TTC549 (cell line): ENCODE measurements at regions not wholly inside any gene's neighbourhood (a gene's known extent, or its start where the extent isn't known, plus 50 kb on each side); places are given as distances from the start of the nearest gene placed in this dataset.

Source experiments
- FAIRE-seq: peaks from 2 replicates; lab custom pipeline; 2012; peaks lifted over from hg19 to GRCh38; lab: Jason Lieb, UNC

- FAIRE-seq: no peak
Observed at GRCh38 chr2:118269408-118270051, 181.3 kb downstream of the INSIG2 start.

GRCh38 chr2:118268268-118268667 lies 180.0 kb downstream of the INSIG2 start:
- no peak for FAIRE-seq

- FAIRE-seq: no peak
Observed at GRCh38 chr2:118265873-118266455, 177.7 kb downstream of the INSIG2 start.

GRCh38 chr2:118264232-118264990 lies 176.1 kb downstream of the INSIG2 start:
- no peak for FAIRE-seq

GRCh38 chr2:118257696-118258095 lies 169.4 kb downstream of the INSIG2 start:
- no peak for FAIRE-seq

GRCh38 chr2:118255771-118256372 lies 167.6 kb downstream of the INSIG2 start:
- FAIRE-seq: no peak

- FAIRE-seq: no peak
Observed at GRCh38 chr2:118255301-118255700, 167.0 kb downstream of the INSIG2 start.

GRCh38 chr2:118254116-118254515 lies 165.8 kb downstream of the INSIG2 start:
- FAIRE-seq: no peak

- FAIRE-seq: no peak
Observed at GRCh38 chr2:118251427-118251826, 163.2 kb downstream of the INSIG2 start.

- FAIRE-seq: no peak
Observed at GRCh38 chr2:118250463-118250862, 162.2 kb downstream of the INSIG2 start.

GRCh38 chr2:118250001-118250400 lies 161.7 kb downstream of the INSIG2 start:
- no peak for FAIRE-seq

- no peak for FAIRE-seq
Observed at GRCh38 chr2:118249531-118249930, 161.3 kb downstream of the INSIG2 start.

- no peak for FAIRE-seq
Observed at GRCh38 chr2:118246726-118247125, 158.5 kb downstream of the INSIG2 start.

GRCh38 chr2:118246079-118246478 lies 157.8 kb downstream of the INSIG2 start:
- no peak for FAIRE-seq

GRCh38 chr2:118244686-118245085 lies 156.4 kb downstream of the INSIG2 start:
- FAIRE-seq: no peak

- FAIRE-seq: no peak
Observed at GRCh38 chr2:118243031-118243430, 154.8 kb downstream of the INSIG2 start.

- FAIRE-seq: no peak
Observed at GRCh38 chr2:118242216-118242615, 153.9 kb downstream of the INSIG2 start.

- FAIRE-seq: no peak
Observed at GRCh38 chr2:118241128-118241527, 152.9 kb downstream of the INSIG2 start.

- no peak for FAIRE-seq
Observed at GRCh38 chr2:118240276-118240675, 152.0 kb downstream of the INSIG2 start.

- FAIRE-seq: no peak
Observed at GRCh38 chr2:118239284-118239683, 151.0 kb downstream of the INSIG2 start.

GRCh38 chr2:118237451-118237850 lies 149.2 kb downstream of the INSIG2 start:
- no peak for FAIRE-seq

GRCh38 chr2:118232796-118233195 lies 144.5 kb downstream of the INSIG2 start:
- no peak for FAIRE-seq

- FAIRE-seq: no peak
Observed at GRCh38 chr2:118232391-118232790, 144.1 kb downstream of the INSIG2 start.
